OCI-LY1 (cell line): ENCODE measurements at regions not wholly inside any gene's neighbourhood (a gene's known extent, or its start where the extent isn't known, plus 50 kb on each side); places are given as distances from the start of the nearest gene placed in this dataset.

ENCODE experiments used
- H2AFZ ChIP-seq: fragments of 200-600 bp; sonication (generic), shearing (Covaris generic); 2 replicates; pipeline ENCODE4 v1.6.0; 2014; ENCODE audit warnings: antibody characterized with exemption, mild to moderate bottlenecking, low read length
- H3F3A ChIP-seq: fragments of 200-600 bp; sonication (generic), shearing (Covaris generic); 2 replicates; pipeline ENCODE4 v1.6.0; 2014; ENCODE audit warnings: mild to moderate bottlenecking, antibody characterized with exemption, low read length, moderate library complexity; ENCODE audit not compliant: insufficient read depth
- H3K27ac ChIP-seq: fragments of 200-600 bp; sonication (generic); 2 replicates; pipeline ENCODE4 v1.5.1; 2014; ENCODE audit warnings: low read length, mixed run types, mild to moderate bottlenecking, low read depth; ENCODE audit not compliant: poor library complexity, severe bottlenecking
- H3K27me3 ChIP-seq: fragments of 200-600 bp; sonication (generic); 2 replicates; pipeline ENCODE4 v1.6.0; 2014; ENCODE audit warnings: antibody characterized with exemption, mild to moderate bottlenecking, low read length, moderate library complexity; ENCODE audit not compliant: insufficient read depth
- H3K36me3 ChIP-seq: fragments of 200-600 bp; sonication (generic); 2 replicates; pipeline ENCODE4 v1.6.1; 2014; ENCODE audit warnings: mild to moderate bottlenecking, antibody characterized with exemption, low read length, moderate library complexity, mixed read lengths; ENCODE audit not compliant: insufficient read depth
- H3K4me1 ChIP-seq: fragments of 200-600 bp; sonication (generic); 2 replicates; pipeline ENCODE4 v1.5.1; 2014; ENCODE audit warnings: mild to moderate bottlenecking, low read length, moderate library complexity; ENCODE audit not compliant: insufficient read depth, severe bottlenecking
- H3K4me2 ChIP-seq: fragments of 200-600 bp; sonication (generic), shearing (Covaris generic); 2 replicates; pipeline ENCODE4 v1.6.1; 2014; ENCODE audit warnings: low read length
- H3K4me3 ChIP-seq: fragments of 200-600 bp; sonication (generic); 2 replicates; pipeline ENCODE4 v1.5.1; 2014; ENCODE audit warnings: low read length, low read depth, mild to moderate bottlenecking, mixed read lengths; ENCODE audit not compliant: poor library complexity, severe bottlenecking
- H3K79me2 ChIP-seq: fragments of 200-600 bp; shearing (Covaris generic); 2 replicates; pipeline ENCODE4 v1.6.1; 2016; ENCODE audit warnings: mixed run types, low read length, mixed read lengths; ENCODE audit not compliant: insufficient read depth
- H3K9ac ChIP-seq: fragments of 200-600 bp; sonication (generic), shearing (Covaris generic); 2 replicates; pipeline ENCODE4 v1.6.1; 2014; ENCODE audit warnings: mild to moderate bottlenecking, low read length, mixed read lengths
- H3K9me2 ChIP-seq: fragments of 200-600 bp; sonication (generic), shearing (Covaris generic); 2 replicates; pipeline ENCODE4 v1.6.1; 2014; ENCODE audit warnings: low read depth, mild to moderate bottlenecking, low read length, mixed read lengths
- H3K9me3 ChIP-seq: fragments of 200-600 bp; shearing (Covaris generic); 2 replicates; pipeline ENCODE4 v1.6.1; 2014; ENCODE audit warnings: low read length, mixed read lengths
- H4K20me1 ChIP-seq: fragments of 200-600 bp; sonication (generic), shearing (Covaris generic); 2 replicates; pipeline ENCODE4 v1.6.0; 2016; ENCODE audit warnings: mild to moderate bottlenecking, low read length; ENCODE audit not compliant: insufficient read depth
- EZH2 ChIP-seq: fragments of 200-600 bp; sonication (generic), shearing (Covaris generic); IDR thresholded peaks from 2 replicates; pipeline ENCODE4 v1.8.0; 2017; ENCODE audit warnings: borderline replicate concordance, mixed run types, mild to moderate bottlenecking, antibody characterized with exemption, low read length, moderate library complexity, mixed read lengths
- TF ChIP-seq, protein P1 (sequence below): fragments of 200-600 bp; sonication (generic), shearing (Covaris generic); IDR thresholded peaks from 2 replicates; pipeline ENCODE4 v1.5.1; 2017; ENCODE audit warnings: mild to moderate bottlenecking, antibody characterized with exemption, low read length, moderate library complexity, mixed read lengths

DNA sequence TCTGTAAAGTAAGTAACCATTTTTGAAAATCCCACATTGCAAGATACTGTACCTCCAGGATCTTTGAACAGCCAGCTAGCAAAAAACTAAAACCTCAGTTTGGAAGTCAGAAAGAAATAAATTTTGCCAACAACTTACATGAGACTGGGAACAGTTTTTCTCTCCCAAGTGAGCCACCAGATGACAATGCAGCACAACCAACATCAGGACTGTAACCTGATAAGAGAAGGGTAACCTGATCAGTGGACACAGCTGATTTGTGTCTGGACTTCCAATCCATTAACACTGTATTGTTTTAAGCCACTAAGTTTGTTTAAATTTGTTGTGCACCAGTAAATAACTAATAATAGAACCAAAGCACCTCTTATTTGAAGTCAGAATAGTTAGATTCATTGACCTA, 923.3 kb downstream of the FAT4 start:
- H3K9me2 ChIP-seq: no peaks in the 10 kb centered on the region
- TF ChIP-seq EZH2: no peak
- TF ChIP-seq, protein P1, sequence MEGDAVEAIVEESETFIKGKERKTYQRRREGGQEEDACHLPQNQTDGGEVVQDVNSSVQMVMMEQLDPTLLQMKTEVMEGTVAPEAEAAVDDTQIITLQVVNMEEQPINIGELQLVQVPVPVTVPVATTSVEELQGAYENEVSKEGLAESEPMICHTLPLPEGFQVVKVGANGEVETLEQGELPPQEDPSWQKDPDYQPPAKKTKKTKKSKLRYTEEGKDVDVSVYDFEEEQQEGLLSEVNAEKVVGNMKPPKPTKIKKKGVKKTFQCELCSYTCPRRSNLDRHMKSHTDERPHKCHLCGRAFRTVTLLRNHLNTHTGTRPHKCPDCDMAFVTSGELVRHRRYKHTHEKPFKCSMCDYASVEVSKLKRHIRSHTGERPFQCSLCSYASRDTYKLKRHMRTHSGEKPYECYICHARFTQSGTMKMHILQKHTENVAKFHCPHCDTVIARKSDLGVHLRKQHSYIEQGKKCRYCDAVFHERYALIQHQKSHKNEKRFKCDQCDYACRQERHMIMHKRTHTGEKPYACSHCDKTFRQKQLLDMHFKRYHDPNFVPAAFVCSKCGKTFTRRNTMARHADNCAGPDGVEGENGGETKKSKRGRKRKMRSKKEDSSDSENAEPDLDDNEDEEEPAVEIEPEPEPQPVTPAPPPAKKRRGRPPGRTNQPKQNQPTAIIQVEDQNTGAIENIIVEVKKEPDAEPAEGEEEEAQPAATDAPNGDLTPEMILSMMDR: no peak
- H4K20me1 ChIP-seq: no peaks in the 10 kb centered on the region
- H3K79me2 ChIP-seq: no peaks in the 10 kb centered on the region
- H3K9me3 ChIP-seq: no peaks in the 10 kb centered on the region
- no peak overlapping the region for H2AFZ ChIP-seq
- no peak overlapping the region for H3K4me3 ChIP-seq
- no peaks in the 10 kb centered on the region for H3F3A ChIP-seq
- no peak overlapping the region for H3K4me2 ChIP-seq
- no peaks in the 10 kb centered on the region for H3K27me3 ChIP-seq
- no peak overlapping the region for H3K9ac ChIP-seq
- H3K36me3 ChIP-seq: no peaks in the 10 kb centered on the region
- no peaks in the 10 kb centered on the region for H3K4me1 ChIP-seq
- no peak overlapping the region for H3K27ac ChIP-seq

DNA sequence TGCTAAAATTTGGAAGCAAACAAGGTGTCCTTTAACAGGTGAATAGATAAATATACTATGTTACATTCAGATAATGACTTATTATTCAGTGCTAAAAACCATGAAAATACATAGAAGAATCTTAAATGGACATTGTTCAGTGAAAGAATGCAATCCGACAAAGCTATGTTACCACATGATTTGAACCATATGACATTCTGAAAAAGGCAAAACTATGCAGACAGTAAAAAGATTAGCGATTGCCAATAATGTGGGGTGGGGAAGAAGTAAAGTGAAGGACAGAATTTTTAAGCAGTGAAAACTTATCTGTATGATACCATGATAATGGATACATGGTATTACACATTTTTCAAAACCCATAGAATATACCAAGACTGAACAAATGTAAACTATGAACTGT, 926.9 kb downstream of the FAT4 start:
- Histone ChIP-seq H4K20me1 (no peaks in the 10 kb centered on the region), H3K79me2 (no peaks in the 10 kb centered on the region), H3K9me2 (no peaks in the 10 kb centered on the region), H3K27me3 (no peaks in the 10 kb centered on the region), H3K4me1 (no peaks in the 10 kb centered on the region), H3K4me2 (no peak overlapping the region), H3K9ac (no peak overlapping the region), H3K9me3 (no peaks in the 10 kb centered on the region), H3K36me3 (no peaks in the 10 kb centered on the region), H3F3A (no peaks in the 10 kb centered on the region), H2AFZ (no peak overlapping the region), H3K27ac (no peak overlapping the region), H3K4me3 (no peak overlapping the region)
- TF ChIP-seq, protein P1: no peak
- TF ChIP-seq EZH2: no peak

DNA sequence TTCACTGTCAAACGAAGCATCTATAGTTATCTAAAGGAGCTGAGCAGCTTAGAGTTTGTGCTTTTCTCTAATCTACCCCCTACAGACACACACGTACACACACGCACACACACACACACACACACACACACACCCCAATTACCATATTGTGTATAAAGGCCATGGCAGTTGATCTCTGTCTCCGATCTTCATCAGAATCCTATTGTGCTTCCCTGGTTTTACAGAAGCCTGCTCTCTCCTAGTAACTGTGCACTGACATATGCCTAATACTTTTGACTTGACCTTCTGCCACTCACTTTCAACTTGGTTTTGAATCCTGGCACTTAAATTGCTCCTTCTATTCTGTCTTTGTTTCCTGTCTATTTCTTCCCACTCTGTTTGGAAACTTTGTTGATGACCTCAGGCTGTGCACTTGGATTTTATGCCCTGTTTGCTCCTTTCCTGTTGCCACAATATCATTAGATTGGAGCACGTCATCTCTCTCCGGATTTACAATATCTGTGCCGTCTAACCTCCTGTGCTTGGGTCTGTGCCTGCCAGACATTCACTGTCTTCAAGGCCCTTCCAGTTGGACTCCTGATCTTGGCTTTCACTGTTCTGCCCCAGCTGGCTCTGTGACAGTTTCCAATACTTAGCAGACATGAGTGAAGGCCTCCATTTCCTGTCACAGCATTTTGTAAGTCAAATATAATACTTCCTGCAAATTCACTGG, 928.1 kb downstream of the FAT4 start:
- Histone ChIP-seq H3K9me2 (no peaks in the 10 kb centered on the region), H3K27me3 (no peaks in the 10 kb centered on the region), H3K9me3 (no peaks in the 10 kb centered on the region), H2AFZ (no peak overlapping the region), H3K36me3 (no peaks in the 10 kb centered on the region), H3K4me3 (no peak overlapping the region), H3K9ac (no peak overlapping the region), H3K4me1 (no peaks in the 10 kb centered on the region), H3F3A (no peaks in the 10 kb centered on the region), H3K27ac (no peak overlapping the region), H3K79me2 (no peaks in the 10 kb centered on the region), H4K20me1 (no peaks in the 10 kb centered on the region), H3K4me2 (no peak overlapping the region)
- TF ChIP-seq, protein P1: no peak
- TF ChIP-seq EZH2: no peak
